ENCODE measurements at regions not wholly inside any gene's neighbourhood (a gene's known extent, or its start where the extent isn't known, plus 50 kb on each side); places are given as distances from the start of the nearest gene placed in this dataset.
A peak's percentile ranks its signal among the peaks of the same experiment; 100 is the strongest.

DNA sequence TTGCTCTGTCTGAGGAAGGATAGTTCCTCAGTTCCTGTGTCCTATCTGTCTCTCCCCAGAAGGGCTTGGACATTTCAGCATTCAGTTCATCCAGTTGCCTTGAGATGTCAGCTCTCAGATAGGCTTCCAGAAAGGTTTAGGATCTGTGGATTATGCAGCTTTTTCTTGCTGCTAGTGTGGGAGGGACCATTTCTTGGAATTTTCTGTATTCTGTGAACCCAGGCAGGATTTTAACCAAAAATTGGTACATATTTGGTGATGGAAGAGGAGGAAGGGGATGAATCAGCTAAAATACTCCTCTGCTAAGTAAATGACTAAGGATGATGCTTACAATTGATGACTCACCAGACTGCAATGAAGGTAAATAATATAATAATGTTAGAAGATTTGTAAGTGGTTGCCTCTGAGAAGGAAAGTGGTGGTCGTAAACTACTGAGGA, 58.6 kb upstream of the DOCK10 start:
- peak; percentile 93 for DNase-seq (ENCODE audit: low read depth, low spot score)
- TF ChIP-seq, protein P1, sequence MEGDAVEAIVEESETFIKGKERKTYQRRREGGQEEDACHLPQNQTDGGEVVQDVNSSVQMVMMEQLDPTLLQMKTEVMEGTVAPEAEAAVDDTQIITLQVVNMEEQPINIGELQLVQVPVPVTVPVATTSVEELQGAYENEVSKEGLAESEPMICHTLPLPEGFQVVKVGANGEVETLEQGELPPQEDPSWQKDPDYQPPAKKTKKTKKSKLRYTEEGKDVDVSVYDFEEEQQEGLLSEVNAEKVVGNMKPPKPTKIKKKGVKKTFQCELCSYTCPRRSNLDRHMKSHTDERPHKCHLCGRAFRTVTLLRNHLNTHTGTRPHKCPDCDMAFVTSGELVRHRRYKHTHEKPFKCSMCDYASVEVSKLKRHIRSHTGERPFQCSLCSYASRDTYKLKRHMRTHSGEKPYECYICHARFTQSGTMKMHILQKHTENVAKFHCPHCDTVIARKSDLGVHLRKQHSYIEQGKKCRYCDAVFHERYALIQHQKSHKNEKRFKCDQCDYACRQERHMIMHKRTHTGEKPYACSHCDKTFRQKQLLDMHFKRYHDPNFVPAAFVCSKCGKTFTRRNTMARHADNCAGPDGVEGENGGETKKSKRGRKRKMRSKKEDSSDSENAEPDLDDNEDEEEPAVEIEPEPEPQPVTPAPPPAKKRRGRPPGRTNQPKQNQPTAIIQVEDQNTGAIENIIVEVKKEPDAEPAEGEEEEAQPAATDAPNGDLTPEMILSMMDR (IDR thresholded peaks at IDR 0.05; ENCODE audit: low read depth, low read length), result no peak
- in situ Hi-C loops (cut with HindIII; ENCODE audit: low sequenced_read_pairs), result no loop called here
- no peak overlapping the region for H3K4me3 ChIP-seq (ENCODE audit: low read depth, low read length)

DNA sequence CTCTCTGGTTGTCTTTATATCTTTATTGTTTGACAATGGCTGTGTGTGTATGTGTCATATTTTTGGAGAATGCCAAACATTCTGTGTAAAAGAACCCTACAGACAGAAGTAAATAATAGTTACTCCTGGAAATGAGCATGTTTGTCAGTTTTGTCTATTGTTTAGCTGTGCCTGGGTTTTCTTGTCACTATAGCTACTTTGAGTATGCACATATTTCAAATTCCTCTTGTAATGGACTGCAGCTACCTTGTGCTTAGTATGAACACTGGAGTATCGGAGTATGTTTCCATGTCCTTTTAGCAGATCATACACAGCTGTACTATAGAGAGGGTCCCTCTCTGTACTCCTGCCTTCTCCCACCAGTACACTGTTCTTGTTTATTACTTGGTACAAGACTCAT, 58.0 kb upstream of the DOCK10 start:
- TF ChIP-seq, protein P1 (IDR thresholded peaks at IDR 0.05; ENCODE audit: low read depth, low read length), result no peak
- in situ Hi-C loops (cut with HindIII; ENCODE audit: low sequenced_read_pairs), result no loop called here
- peak; percentile 53 for DNase-seq (ENCODE audit: low read depth, low spot score)
- H3K4me3 ChIP-seq (ENCODE audit: low read depth, low read length), result no peak overlapping the region

DNA sequence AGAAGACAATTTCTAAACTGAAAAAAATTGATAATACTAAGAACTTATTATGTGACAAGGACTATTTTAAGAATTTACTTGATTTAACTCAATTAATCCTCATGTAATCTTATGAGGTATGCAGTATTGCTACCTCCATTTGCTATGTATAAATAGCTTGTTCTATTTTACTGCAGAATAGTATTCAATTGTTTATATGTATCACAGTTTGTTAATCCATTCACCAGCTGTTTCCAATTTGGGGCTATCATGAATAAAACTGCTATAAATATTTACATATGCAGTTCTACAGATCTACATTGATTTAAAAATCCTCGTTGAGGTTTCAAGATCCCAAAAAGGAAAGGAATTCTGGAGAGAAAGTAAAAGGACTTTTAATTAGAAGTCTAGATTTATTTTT, 54.8 kb upstream of the DOCK10 start:
- TF ChIP-seq, protein P1 (IDR thresholded peaks at IDR 0.05; ENCODE audit: low read depth, low read length), result no peak
- no peak for DNase-seq (ENCODE audit: low read depth, low spot score)
- in situ Hi-C loops (cut with HindIII; ENCODE audit: low sequenced_read_pairs), result no loop called here
- H3K4me3 ChIP-seq (ENCODE audit: low read depth, low read length), result no peak overlapping the region

All from astrocyte of the spinal cord (primary cell).